ENCODE measurements at regions not wholly inside any gene's neighbourhood (a gene's known extent, or its start where the extent isn't known, plus 50 kb on each side); places are given as distances from the start of the nearest gene placed in this dataset.

- DNase-seq (ENCODE audit: low spot score): no peak
These were observed 165.3 kb upstream of the CDH20 start for GRCh38 chr18:61167902-61168301.

GRCh38 chr18:61169386-61169785 is 163.8 kb upstream of the CDH20 start:
- no peak for DNase-seq (ENCODE audit: low spot score)

- DNase-seq (ENCODE audit: low spot score): no peak
These were observed 160.6 kb upstream of the CDH20 start for GRCh38 chr18:61172624-61173023.

GRCh38 chr18:61173554-61173953 is 159.7 kb upstream of the CDH20 start:
- no peak for DNase-seq (ENCODE audit: low spot score)

GRCh38 chr18:61183798-61184197 is 149.4 kb upstream of the CDH20 start:
- DNase-seq (ENCODE audit: low spot score): no peak

GRCh38 chr18:61187971-61188370 is 145.3 kb upstream of the CDH20 start:
- no peak for DNase-seq (ENCODE audit: low spot score)

GRCh38 chr18:61189376-61189775 is 143.9 kb upstream of the CDH20 start:
- DNase-seq (ENCODE audit: low spot score): no peak

- DNase-seq (ENCODE audit: low spot score): no peak
These were observed 138.5 kb upstream of the CDH20 start for GRCh38 chr18:61194726-61195125.

GRCh38 chr18:61196750-61197149 is 136.5 kb upstream of the CDH20 start:
- DNase-seq (ENCODE audit: low spot score): no peak

GRCh38 chr18:61198486-61198885 is 134.7 kb upstream of the CDH20 start:
- no peak for DNase-seq (ENCODE audit: low spot score)

GRCh38 chr18:61199171-61199848 is 133.9 kb upstream of the CDH20 start:
- DNase-seq (ENCODE audit: low spot score): no peak

GRCh38 chr18:61201511-61201910 is 131.7 kb upstream of the CDH20 start:
- DNase-seq (ENCODE audit: low spot score): no peak

- no peak for DNase-seq (ENCODE audit: low spot score)
These were observed 130.1 kb upstream of the CDH20 start for GRCh38 chr18:61203151-61203550.

GRCh38 chr18:61209801-61210200 is 123.4 kb upstream of the CDH20 start:
- DNase-seq (ENCODE audit: low spot score): no peak

- DNase-seq (ENCODE audit: low spot score): no peak
These were observed 117.2 kb upstream of the CDH20 start for GRCh38 chr18:61216051-61216450.

- no peak for DNase-seq (ENCODE audit: low spot score)
These were observed 111.0 kb upstream of the CDH20 start for GRCh38 chr18:61222206-61222605.

- DNase-seq (ENCODE audit: low spot score): no peak
These were observed 107.9 kb upstream of the CDH20 start for GRCh38 chr18:61225336-61225735.

GRCh38 chr18:61236356-61237057 is 96.7 kb upstream of the CDH20 start:
- DNase-seq (ENCODE audit: low spot score): no peak

- no peak for DNase-seq (ENCODE audit: low spot score)
These were observed 95.7 kb upstream of the CDH20 start for GRCh38 chr18:61237529-61237928.

GRCh38 chr18:61239051-61239450 is 94.2 kb upstream of the CDH20 start:
- DNase-seq (ENCODE audit: low spot score): no peak

GRCh38 chr18:61241260-61241853 is 91.9 kb upstream of the CDH20 start:
- no peak for DNase-seq (ENCODE audit: low spot score)

GRCh38 chr18:61244632-61245031 is 88.6 kb upstream of the CDH20 start:
- DNase-seq (ENCODE audit: low spot score): no peak

- DNase-seq (ENCODE audit: low spot score): no peak
These were observed 88.0 kb upstream of the CDH20 start for GRCh38 chr18:61245276-61245675.

GRCh38 chr18:61248589-61248988 is 84.6 kb upstream of the CDH20 start:
- DNase-seq (ENCODE audit: low spot score): no peak

All from kidney capillary endothelial cell (primary cell).